ENCODE measurements at regions not wholly inside any gene's neighbourhood (a gene's known extent, or its start where the extent isn't known, plus 50 kb on each side); places are given as distances from the start of the nearest gene placed in this dataset.

GRCh38 chr10:76640806-76641205 lies 996.8 kb downstream of the KCNMA1 start:
- ChIA-PET CTCF (no interaction called here), POLR2A (ENCODE audit: unreplicated experiment) (no interaction called here)
- no peaks in the 10 kb centered on the region for H3K36me3 ChIP-seq (ENCODE audit: low read depth, low read length)
- no peaks in the 10 kb centered on the region for H3K9me2 ChIP-seq (replicated peaks; ENCODE audit: low read length)
- no peak overlapping the region for H3K4me3 ChIP-seq (ENCODE audit: low read length)
- no peaks in the 10 kb centered on the region for H3K79me2 ChIP-seq (ENCODE audit: low read length)
- no peaks in the 10 kb centered on the region for H3K4me1 ChIP-seq (ENCODE audit: insufficient read depth, low read length)
- H2AFZ ChIP-seq (ENCODE audit: low read length), result no peak overlapping the region
- H3K4me2 ChIP-seq (ENCODE audit: low read length), result no peak overlapping the region
- intact Hi-C loops (cut with micrococcal nuclease), result no loop called here
- no peaks in the 10 kb centered on the region for H3K9me3 ChIP-seq (ENCODE audit: low read length)
- TF ChIP-seq EZH2 (IDR thresholded peaks at IDR 0.05; ENCODE audit: low read length, unreplicated experiment), result no peak
- TF ChIP-seq EZH2phosphoT487 (IDR thresholded peaks at IDR 0.05; ENCODE audit: borderline replicate concordance, low read length), result no peak
- no peak for TF ChIP-seq CTCF (conservative IDR thresholded peaks at IDR 0.05; ENCODE audit: low read depth, low read length)
- ATAC-seq (no peak), DNase-seq (no peak)
- peaks cover 39% of the 10 kb centered on the region for H3K27me3 ChIP-seq (ENCODE audit: low read length)
- no peak overlapping the region for H3K9ac ChIP-seq (ENCODE audit: low read length)
- no peak overlapping the region for H3K27ac ChIP-seq (ENCODE audit: low read length)
- no peaks in the 10 kb centered on the region for H4K20me1 ChIP-seq (ENCODE audit: low read length)
- no peaks in the 10 kb centered on the region for H3F3A ChIP-seq (ENCODE audit: low read length, unreplicated experiment)
- BruUV-seq (replicated peaks), result no TSS peak

- peak; percentile 90 for DNase-seq
- Histone ChIP-seq H3K9ac (ENCODE audit: low read length) (no peak overlapping the region), H3K4me3 (ENCODE audit: low read length) (no peak overlapping the region), H3F3A (ENCODE audit: low read length, unreplicated experiment) (no peaks in the 10 kb centered on the region), H3K79me2 (ENCODE audit: low read length) (no peaks in the 10 kb centered on the region), H4K20me1 (ENCODE audit: low read length) (no peaks in the 10 kb centered on the region), H3K36me3 (ENCODE audit: low read depth, low read length) (no peaks in the 10 kb centered on the region), H3K4me1 (ENCODE audit: insufficient read depth, low read length) (peaks cover 12% of the 10 kb centered on the region), H3K9me3 (ENCODE audit: low read length) (no peaks in the 10 kb centered on the region), H3K27ac (ENCODE audit: low read length) (no peak overlapping the region), H3K27me3 (ENCODE audit: low read length) (peaks cover 6% of the 10 kb centered on the region; the same call in 1 of the 2 replicates), H2AFZ (ENCODE audit: low read length) (no peak overlapping the region), H3K9me2 (replicated peaks; ENCODE audit: low read length) (no peaks in the 10 kb centered on the region), H3K4me2 (ENCODE audit: low read length) (no peak overlapping the region)
- ChIA-PET POLR2A (ENCODE audit: unreplicated experiment) (no interaction called here), CTCF (no interaction called here)
- BruUV-seq (replicated peaks), result no TSS peak
- ATAC-seq, result peak; percentile 80
- intact Hi-C loops (cut with micrococcal nuclease), result loop anchor here (1.0 kb wide), 1 partner anchor 352 kb away; no protein-coding TSS in a partner anchor
- TF ChIP-seq CTCF (conservative IDR thresholded peaks at IDR 0.05; ENCODE audit: low read depth, low read length) (peak; percentile 99), EZH2phosphoT487 (IDR thresholded peaks at IDR 0.05; ENCODE audit: borderline replicate concordance, low read length) (no peak)
Observed at GRCh38 chr10:76632767-76633051, 1004.9 kb downstream of the KCNMA1 start.

DNA sequence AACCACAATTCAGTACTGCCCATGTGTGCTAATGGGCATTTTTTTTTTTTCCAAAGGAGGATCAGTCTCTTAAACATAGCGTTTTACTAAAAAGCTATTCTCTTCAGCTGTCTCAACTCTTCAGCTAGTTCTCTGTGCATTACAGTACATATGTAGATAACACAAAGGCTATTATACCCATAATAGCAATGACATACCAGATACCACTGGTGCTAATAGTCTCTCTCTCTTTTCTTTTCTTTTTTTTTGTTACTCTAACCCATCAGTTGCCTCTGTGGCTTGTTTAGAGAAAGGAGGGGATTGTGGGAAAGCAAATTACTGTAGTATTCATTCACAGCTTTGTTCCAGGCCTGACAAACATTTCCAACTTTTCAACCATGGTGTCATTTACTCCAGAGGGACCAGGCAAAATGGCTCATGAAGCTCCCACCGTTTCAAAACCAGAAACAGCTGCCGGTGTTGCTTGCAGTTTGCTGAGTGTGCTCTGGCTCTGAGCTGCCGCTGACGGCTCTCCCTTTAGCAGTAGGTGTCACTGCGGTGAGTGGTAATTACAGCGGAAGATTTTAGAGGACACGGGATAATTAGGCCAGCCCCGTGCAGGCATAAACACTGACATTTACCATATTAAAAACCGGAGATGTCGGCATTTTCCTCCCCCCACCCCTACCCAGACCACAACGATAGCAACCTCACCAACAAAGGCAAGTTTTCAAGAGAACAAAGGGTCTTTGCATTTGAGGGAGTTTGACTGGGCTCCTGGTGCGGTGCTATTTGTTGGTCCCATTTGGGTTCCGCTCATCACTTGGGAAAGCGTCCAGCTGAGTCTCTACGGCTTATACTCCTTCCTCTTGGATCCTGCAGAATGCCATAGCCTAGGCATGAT lies 1005.5 kb downstream of the KCNMA1 start:
- no peak overlapping the region for H3K27ac ChIP-seq (ENCODE audit: low read length)
- no peaks in the 10 kb centered on the region for H3K36me3 ChIP-seq (ENCODE audit: low read depth, low read length)
- peaks cover 12% of the 10 kb centered on the region for H3K4me1 ChIP-seq (ENCODE audit: insufficient read depth, low read length)
- H3K79me2 ChIP-seq (ENCODE audit: low read length), result no peaks in the 10 kb centered on the region
- no peaks in the 10 kb centered on the region for H3K9me3 ChIP-seq (ENCODE audit: low read length)
- H3K4me2 ChIP-seq (ENCODE audit: low read length), result no peak overlapping the region
- no peaks in the 10 kb centered on the region for H4K20me1 ChIP-seq (ENCODE audit: low read length)
- intact Hi-C loops (cut with micrococcal nuclease), result loop anchor here (1.0 kb wide), 1 partner anchor 352 kb away; no protein-coding TSS in a partner anchor
- ChIA-PET POLR2A (ENCODE audit: unreplicated experiment) (no interaction called here), CTCF (no interaction called here)
- peaks cover 6% of the 10 kb centered on the region; the same call in 1 of the 2 replicates for H3K27me3 ChIP-seq (ENCODE audit: low read length)
- ATAC-seq, result no peak
- no peaks in the 10 kb centered on the region for H3F3A ChIP-seq (ENCODE audit: low read length, unreplicated experiment)
- no peak for TF ChIP-seq CTCF (conservative IDR thresholded peaks at IDR 0.05; ENCODE audit: low read depth, low read length)
- DNase-seq, result no peak
- no peak overlapping the region for H2AFZ ChIP-seq (ENCODE audit: low read length)
- no peak overlapping the region for H3K9ac ChIP-seq (ENCODE audit: low read length)
- no TSS peak for BruUV-seq (replicated peaks)
- H3K9me2 ChIP-seq (replicated peaks; ENCODE audit: low read length), result no peaks in the 10 kb centered on the region
- no peak overlapping the region for H3K4me3 ChIP-seq (ENCODE audit: low read length)
